K562 (cell line): ENCODE measurements at regions not wholly inside any gene's neighbourhood (a gene's known extent, or its start where the extent isn't known, plus 50 kb on each side); places are given as distances from the start of the nearest gene placed in this dataset.

Experiments used
- ATAC-seq: fragments of 200-7000 bp; cut with Tn5 transposase; 3 replicates; pipeline ENCODE4 v1.9.1; 2020; ENCODE audit warnings: moderate library complexity
- BruUV-seq: library from RNA; stranded (reverse); fragments of 400-500 nt; replicated peaks from 2 replicates; lab custom pipeline; 2021; lab: Mats Ljungman, UMichigan
- CTCF ChIA-PET: fragments of 300-600 bp; formaldehyde crosslinking; extraction: SDS; loops from one replicate; lab custom pipeline; 2021; ENCODE audit warnings: low intra/inter-chr PET ratio; lab: Yijun Ruan, JAX
- POLR2A ChIA-PET: fragments of 300-600, 350-650 bp; sonication (Branson Sonifier 250); formaldehyde crosslinking; extraction: SDS; loops from one replicate; lab custom pipeline; 2021; ENCODE audit warnings: antibody characterized with exemption, inconsistent platforms; lab: Yijun Ruan, JAX
- DNase-seq, 4 experiments: peaks; one replicate each; pipeline versions ENCODE4 v3.0.0 to v3.0.0-alpha.2; 2011 to 2018; ENCODE audit warnings: low spot score in 3 of 4, mixed read lengths in 3 of 4; ENCODE audit errors: extremely low read depth in 1 of 4
- FAIRE-seq: peaks from 2 replicates; lab custom pipeline; 2011; peaks lifted over from hg19 to GRCh38; lab: Jason Lieb, UNC
- H2AFZ ChIP-seq: 2 replicates; pipeline ENCODE4 v1.6.0; 2011; ENCODE audit warnings: low read depth, low read length, control low read depth, inconsistent platforms
- H3K27ac ChIP-seq: fragments of 200-600 bp; 3 replicates; pipeline ENCODE4 v1.8.0; 2011; ENCODE audit warnings: low read depth, mild to moderate bottlenecking, control low read depth, inconsistent platforms, low read length, moderate library complexity, mixed read lengths; ENCODE audit errors: extremely low read depth
- H3K27me3 ChIP-seq, 2 experiments: fragments of 300-600 bp in 1 of 2; 2 replicates in 1 of 2; 3 replicates in 1 of 2; pipeline versions ENCODE4 v1.6.0 to v1.8.0; 2011; ENCODE audit warnings: inconsistent platforms in 2 of 2, low read length in 2 of 2, mild to moderate bottlenecking in 1 of 2, mixed read lengths in 1 of 2, moderate library complexity in 1 of 2; ENCODE audit not compliant: control insufficient read depth in 2 of 2, insufficient read depth in 2 of 2
- H3K36me3 ChIP-seq: fragments of 300-600 bp; 3 replicates; pipeline ENCODE4 v1.8.0; 2011; ENCODE audit warnings: mild to moderate bottlenecking, low read length, inconsistent platforms; ENCODE audit not compliant: control insufficient read depth, insufficient read depth
- H3K4me1 ChIP-seq, 2 experiments: fragments of 200-600 bp in 1 of 2; replicated peaks in 1 of 2; 2 replicates in 1 of 2; 3 replicates in 1 of 2; pipeline versions ENCODE4 v1.5.1 to v1.8.0; 2011; ENCODE audit warnings: inconsistent platforms in 2 of 2, low read length in 2 of 2, mild to moderate bottlenecking in 1 of 2, mixed read lengths in 1 of 2, moderate library complexity in 1 of 2; ENCODE audit not compliant: control insufficient read depth in 2 of 2, insufficient read depth in 2 of 2
- H3K4me2 ChIP-seq: 2 replicates; pipeline ENCODE4 v1.6.1; 2011; ENCODE audit warnings: low read length, control low read depth, inconsistent platforms, mixed read lengths; ENCODE audit not compliant: insufficient read depth
- H3K4me3 ChIP-seq: fragments of 200-600 bp; sonication (generic), shearing (Covaris generic); 2 replicates; pipeline ENCODE4 v1.5.1; 2016; ENCODE audit warnings: control low read depth, inconsistent platforms
- H3K79me2 ChIP-seq: fragments of 200-600 bp; 3 replicates; pipeline ENCODE4 v1.8.0; 2011; ENCODE audit warnings: low read length, inconsistent platforms; ENCODE audit not compliant: control insufficient read depth, insufficient read depth
- H3K9ac ChIP-seq, 2 experiments: 2 replicates each; pipeline versions ENCODE4 v1.6.0 to v1.6.1; 2011; ENCODE audit warnings: low read depth in 2 of 2, low read length in 2 of 2, control low read depth in 1 of 2, inconsistent platforms in 1 of 2, mild to moderate bottlenecking in 1 of 2, mixed read lengths in 1 of 2; ENCODE audit not compliant: insufficient read depth in 1 of 2
- H3K9me1 ChIP-seq: one replicate; pipeline ENCODE4 v1.6.0; 2011; ENCODE audit warnings: inconsistent platforms, mild to moderate bottlenecking, low read length, moderate library complexity; ENCODE audit not compliant: control insufficient read depth, insufficient read depth
- H3K9me3 ChIP-seq: replicated peaks from 2 replicates; pipeline ENCODE4 v1.5.1; 2011; ENCODE audit warnings: low read depth, low read length, inconsistent platforms; ENCODE audit not compliant: control insufficient read depth, insufficient read depth
- H4K20me1 ChIP-seq: replicated peaks from 2 replicates; pipeline ENCODE4 v1.6.1; 2011; ENCODE audit warnings: low read length, inconsistent platforms, mixed read lengths; ENCODE audit not compliant: control insufficient read depth, insufficient read depth
- ADNP ChIP-seq: fragments of 200-800 bp; sonication (Bioruptor generic); IDR thresholded peaks from 2 replicates; pipeline ENCODE4 v1.6.1; 2016; ENCODE audit warnings: missing genetic modification characterization, missing compliant biosample characterization
- ATF1 ChIP-seq, 2 experiments: fragments of 450-650 bp in 1 of 2; IDR thresholded peaks; 2 replicates each; pipeline ENCODE4 v1.6.1; 2016; ENCODE audit warnings: missing compliant biosample characterization in 1 of 2, missing genetic modification characterization in 1 of 2
- BCLAF1 ChIP-seq, 2 experiments: fragments of 450-650 bp in 1 of 2; IDR thresholded peaks; 2 replicates each; pipeline ENCODE4 v1.6.1; 2011 to 2017; ENCODE audit warnings: low read depth in 2 of 2, antibody characterized with exemption in 1 of 2, borderline replicate concordance in 1 of 2, low read length in 1 of 2, mild to moderate bottlenecking in 1 of 2, mixed read lengths in 1 of 2; ENCODE audit not compliant: control insufficient read depth in 1 of 2
- CBFB ChIP-seq: sonication (generic); formaldehyde crosslinking; IDR thresholded peaks from 2 replicates; pipeline ENCODE4 v1.4.0; 2020; ENCODE audit warnings: mild to moderate bottlenecking, missing genetic modification reagents
- CBX2 ChIP-seq: fragments of 200-600 bp; sonication (generic); IDR thresholded peaks from one replicate; pipeline ENCODE4 v1.6.1; 2012; ENCODE audit warnings: mild to moderate bottlenecking, low read length, inconsistent platforms; ENCODE audit not compliant: insufficient read depth, poor library complexity, severe bottlenecking
- HNRNPH1 ChIP-seq: fragments of 200-400 bp; formaldehyde crosslinking; optimal IDR thresholded peaks from 2 replicates; pipeline ENCODE3; 2017; ENCODE audit warnings: low read depth, mild to moderate bottlenecking, low read length, moderate library complexity
- IRF2 ChIP-seq: sonication (generic); formaldehyde crosslinking; IDR thresholded peaks from 2 replicates; pipeline ENCODE4 v1.8.1; 2022; ENCODE audit warnings: mild to moderate bottlenecking, missing genetic modification reagents
- MBD1 ChIP-seq: fragments of 250-450 bp; sonication (Bioruptor Pico); IDR thresholded peaks from 2 replicates; pipeline ENCODE4 v1.8.0; 2022; ENCODE audit warnings: inconsistent platforms
- MXD1 ChIP-seq: fragments of 250-450 bp; sonication (Bioruptor Pico); IDR thresholded peaks from 2 replicates; pipeline ENCODE4 v1.8.0; 2021; ENCODE audit warnings: borderline replicate concordance, mild to moderate bottlenecking, moderate library complexity; ENCODE audit not compliant: poor library complexity, severe bottlenecking
- SMAD3 ChIP-seq: fragments of 450-650 bp; formaldehyde crosslinking; conservative IDR thresholded peaks from 2 replicates; pipeline ENCODE4 v1.4.0; 2020; ENCODE audit warnings: mild to moderate bottlenecking
- SMARCA4 ChIP-seq: fragments of 450-650 bp; IDR thresholded peaks from 2 replicates; pipeline ENCODE4 v1.6.1; 2016
- TARDBP ChIP-seq: fragments of 450-650 bp; IDR thresholded peaks from 2 replicates; pipeline ENCODE4 v1.6.1; 2016
- USF1 ChIP-seq: sonication (generic); formaldehyde crosslinking; IDR thresholded peaks from 2 replicates; pipeline ENCODE4 v1.9.0; 2022; ENCODE audit warnings: mild to moderate bottlenecking, missing genetic modification reagents
- ZNF408 ChIP-seq: fragments of 250-450 bp; sonication (Bioruptor Pico); IDR thresholded peaks from 2 replicates; pipeline ENCODE4 v1.4.0; 2020; ENCODE audit warnings: low read depth, mild to moderate bottlenecking, moderate library complexity
- ZNF584 ChIP-seq: fragments of 200-800 bp; sonication (Bioruptor generic); IDR thresholded peaks from 2 replicates; pipeline ENCODE4 v1.6.1; 2016; ENCODE audit warnings: low read depth, mild to moderate bottlenecking, missing genetic modification characterization, missing compliant biosample characterization
- whole genome bisulfite sequencing: fragments of 100-300 bp; shearing (Covaris generic); methylation state at CpG from one replicate; pipeline ENCODE4 v1.1.6; 2016; ENCODE audit warnings: low coverage, mixed read lengths; ENCODE audit not compliant: insufficient coverage; ENCODE audit errors: missing lambda C conversion rate; 5-methylcytosine and 5-hydroxymethylcytosine counted together
- in situ Hi-C: fragments of 300-500 bp; cut with MboI; formaldehyde crosslinking; loops from 4 replicates; pipeline ENCODE4 v1.15.0; 2018; ENCODE audit warnings: inconsistent platforms, mixed read lengths
- intact Hi-C: fragments of 100-400 bp; cut with micrococcal nuclease; formaldehyde crosslinking; loops from 2 replicates; pipeline ENCODE4 v1.14.2; 2022

GRCh38 chr14:81759541-81759940 is 225.9 kb upstream of the SEL1L start (continued):
- TF ChIP-seq CBX2 (no peak), ZNF408 (no peak), HNRNPH1 (no peak), TARDBP (no peak), IRF2 (CRISPR knock-in tag) (no peak), ATF1 (CRISPR knock-in tag; IDR thresholded peaks at IDR 0.05) (no peak), ATF1 (tag; IDR thresholded peaks at IDR 0.05) (no peak)

- Histone ChIP-seq H3K36me3 (no peaks in the 10 kb centered on the region), H3K9ac (no peak overlapping the region), H3K27me3 (no peaks in the 10 kb centered on the region), H3K4me1 (no peaks in the 10 kb centered on the region), H3K4me3 (no peak overlapping the region), H3K9me3 (no peaks in the 10 kb centered on the region), H3K9me1 (no peaks in the 10 kb centered on the region), H3K27ac (no peak overlapping the region), H2AFZ (no peak overlapping the region), H3K4me2 (no peak overlapping the region), H3K79me2 (no peaks in the 10 kb centered on the region), H4K20me1 (no peaks in the 10 kb centered on the region)
- ATAC-seq, result no peak
- in situ Hi-C loops, result no loop called here
- no peak for DNase-seq
- no TSS peak for BruUV-seq
- POLR2A ChIA-PET, result no interaction called here
- CTCF ChIA-PET, result no interaction called here
- WGBS, result 4% methylated on average over 3 of the region's 3 CpGs
- TF ChIP-seq ZNF584 (CRISPR knock-in tag) (no peak), MBD1 (CRISPR knock-in tag) (no peak), SMARCA4 (no peak), ADNP (tag) (no peak), SMAD3 (CRISPR knock-in tag) (no peak), USF1 (CRISPR knock-in tag) (no peak), BCLAF1 (IDR thresholded peaks at IDR 0.05; ENCODE audit: borderline replicate concordance in 1 of 2, control insufficient read depth in 1 of 2, low read depth in 2 of 2, low read length in 1 of 2) (no peak), CBFB (no peak), MXD1 (no peak)
- intact Hi-C loops, result no loop called here
- no peak for FAIRE-seq
These were observed 232.1 kb upstream of the SEL1L start for GRCh38 chr14:81765651-81766275.
